HG03064 (cell line): ENCODE measurements at regions not wholly inside any gene's neighbourhood (a gene's known extent, or its start where the extent isn't known, plus 50 kb on each side); places are given as distances from the start of the nearest gene placed in this dataset.

Experiments
- ATAC-seq: cut with Tn5 transposase; IDR thresholded peaks from one replicate; pipeline ENCODE4 v1.9.1; 2021; ENCODE audit warnings: low read depth; ENCODE audit not compliant: unreplicated experiment

GRCh38 chr4:14452764-14453163, 549.5 kb upstream of the CPEB2 start:
- ATAC-seq, result no peak

DNA sequence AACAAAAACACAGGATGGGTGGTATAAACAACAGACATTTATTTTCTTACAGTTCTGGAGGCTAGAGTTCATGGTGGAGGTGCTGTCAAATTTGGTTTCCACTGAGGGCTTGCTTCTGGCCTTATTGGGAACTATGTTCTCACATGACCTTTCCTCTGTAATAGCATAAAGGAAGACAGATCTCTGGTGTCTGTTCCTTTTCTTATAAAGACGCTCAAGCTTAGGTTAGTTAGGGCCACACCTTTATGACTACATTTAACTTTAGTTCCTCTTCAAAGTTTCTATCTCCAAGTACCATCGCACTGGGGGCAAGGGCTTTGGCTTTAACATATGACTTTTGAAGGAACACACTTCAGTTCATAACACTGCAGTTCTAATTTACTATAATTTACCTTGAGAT, 543.8 kb upstream of the CPEB2 start:
- no peak for ATAC-seq

- ATAC-seq, result no peak
Measured at GRCh38 chr4:14465057-14465456, 537.2 kb upstream of the CPEB2 start.

GRCh38 chr4:14465507-14465906, 536.8 kb upstream of the CPEB2 start:
- ATAC-seq, result no peak

DNA sequence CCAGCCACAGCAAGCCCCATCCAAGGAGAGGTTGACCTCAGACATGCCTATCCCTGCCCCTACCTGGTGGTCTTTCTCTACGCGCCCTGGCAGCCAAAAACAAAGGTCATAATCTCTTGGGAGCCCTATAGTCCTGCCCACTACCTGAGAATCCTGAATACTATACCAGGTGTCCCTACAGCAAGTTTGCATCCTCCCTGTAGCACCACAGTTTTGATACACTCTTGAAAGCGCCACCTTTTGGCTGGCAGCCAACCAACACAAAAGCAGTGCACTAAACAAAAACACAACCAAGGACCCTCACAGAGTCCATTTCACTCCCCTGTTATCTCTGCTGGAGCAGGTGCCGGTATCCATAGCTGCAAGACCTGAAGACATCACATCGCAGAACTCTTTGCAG, 523.8 kb upstream of the CPEB2 start:
- no peak for ATAC-seq

- no peak for ATAC-seq
Measured at GRCh38 chr4:14496408-14496807, 505.9 kb upstream of the CPEB2 start.

DNA sequence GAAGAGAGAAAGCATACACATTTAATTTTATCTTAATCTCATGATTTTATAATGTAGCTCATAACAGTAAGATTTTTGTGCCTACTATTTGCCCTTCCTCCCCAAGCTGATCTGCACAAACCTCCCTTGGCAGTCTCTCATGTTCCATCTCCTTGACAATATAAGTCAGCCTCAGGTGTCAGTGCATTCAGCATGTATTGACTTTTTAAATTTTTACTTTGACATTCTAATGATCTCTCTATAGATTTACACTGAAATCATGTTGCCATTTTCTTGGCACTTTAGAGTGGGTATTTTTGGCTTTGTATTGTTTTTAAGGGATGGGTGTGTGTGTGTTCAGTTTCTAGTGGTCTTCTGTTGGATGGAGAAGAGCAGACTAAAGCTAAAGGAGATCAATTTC, 505.3 kb upstream of the CPEB2 start:
- no peak for ATAC-seq

- no peak for ATAC-seq
Measured at GRCh38 chr4:14504162-14504561, 498.1 kb upstream of the CPEB2 start.

- ATAC-seq, result no peak
Measured at GRCh38 chr4:14513471-14513870, 488.8 kb upstream of the CPEB2 start.

- no peak for ATAC-seq
Measured at GRCh38 chr4:14515556-14515955, 486.7 kb upstream of the CPEB2 start.

DNA sequence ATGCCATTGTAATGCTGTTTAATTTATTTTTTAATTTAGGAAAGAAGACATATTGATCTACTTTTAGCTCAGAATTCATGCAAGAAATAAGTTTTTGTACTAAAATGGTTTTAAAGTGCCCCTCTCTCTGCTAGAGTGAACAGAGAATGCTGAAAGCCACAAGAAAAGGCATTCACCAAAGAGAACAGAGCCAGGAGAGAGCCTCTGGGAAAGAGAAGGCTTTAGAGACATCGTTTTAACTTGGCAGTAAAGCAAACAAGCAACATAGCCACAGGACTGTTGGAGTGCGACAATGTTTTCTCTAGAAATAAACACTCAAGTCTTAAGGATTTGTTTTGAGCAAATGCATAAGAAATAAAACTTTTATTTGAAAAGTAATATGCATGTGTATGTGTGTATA, 484.1 kb upstream of the CPEB2 start:
- no peak for ATAC-seq

DNA sequence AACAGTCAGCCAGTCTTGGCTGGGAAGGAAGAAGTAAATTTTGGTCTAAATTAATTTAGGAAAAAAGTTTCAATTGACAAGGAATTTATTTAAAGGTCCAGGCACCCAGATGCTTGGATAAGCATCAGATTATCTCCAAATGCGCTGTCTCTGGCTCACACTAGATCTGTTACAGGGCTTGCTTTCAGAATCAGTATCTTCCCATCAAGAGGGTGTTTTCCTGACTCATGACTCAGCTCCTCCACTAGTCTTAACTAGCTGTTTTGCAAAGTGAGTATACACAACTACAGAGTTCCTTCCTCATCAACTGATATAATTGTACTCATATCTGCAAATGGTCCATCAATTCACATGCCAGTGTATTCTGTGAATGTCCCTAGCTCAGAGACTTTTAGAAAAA, 482.1 kb upstream of the CPEB2 start:
- ATAC-seq, result no peak

- ATAC-seq, result no peak
Measured at GRCh38 chr4:14524276-14524675, 478.0 kb upstream of the CPEB2 start.

GRCh38 chr4:14528918-14529317, 473.4 kb upstream of the CPEB2 start:
- ATAC-seq, result no peak

DNA sequence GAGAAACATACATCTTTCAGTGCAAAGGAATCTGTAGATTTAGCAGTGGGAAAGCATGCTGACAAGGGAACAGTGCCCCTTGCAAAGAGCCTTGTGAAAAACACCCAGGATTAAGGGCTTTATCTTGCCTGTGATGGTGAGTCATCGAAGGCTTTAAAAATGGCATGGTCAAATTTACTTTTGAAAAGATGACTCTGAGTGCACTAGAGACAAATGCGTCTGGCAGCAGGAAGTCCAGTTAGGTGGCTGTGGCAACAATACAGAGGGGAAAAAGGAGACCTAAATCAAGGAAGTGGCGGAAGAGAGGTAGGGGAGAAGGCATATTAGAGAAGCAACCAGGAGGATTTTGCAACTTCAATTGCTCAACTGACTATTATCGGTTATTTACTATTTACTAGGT, 472.6 kb upstream of the CPEB2 start:
- ATAC-seq, result no peak

DNA sequence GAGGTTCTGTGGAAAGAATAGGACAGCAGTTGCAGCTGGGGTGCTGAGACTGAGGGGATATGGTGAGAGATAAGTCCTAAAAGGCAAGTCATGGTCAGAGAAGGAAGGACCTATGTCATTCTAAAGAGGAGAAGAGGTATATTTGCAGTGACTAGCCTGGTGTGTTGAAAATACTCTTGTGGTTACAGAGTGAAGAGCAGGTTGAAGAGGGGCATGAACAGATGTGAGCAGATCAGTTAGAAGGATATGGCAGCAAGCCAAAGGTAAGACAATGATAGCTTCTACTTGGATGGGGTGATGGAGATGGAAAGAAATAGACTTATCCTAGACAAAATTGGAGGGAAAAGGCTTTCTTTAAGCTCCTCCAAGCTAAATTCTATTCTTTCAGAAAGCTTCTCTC, 469.8 kb upstream of the CPEB2 start:
- no peak for ATAC-seq

DNA sequence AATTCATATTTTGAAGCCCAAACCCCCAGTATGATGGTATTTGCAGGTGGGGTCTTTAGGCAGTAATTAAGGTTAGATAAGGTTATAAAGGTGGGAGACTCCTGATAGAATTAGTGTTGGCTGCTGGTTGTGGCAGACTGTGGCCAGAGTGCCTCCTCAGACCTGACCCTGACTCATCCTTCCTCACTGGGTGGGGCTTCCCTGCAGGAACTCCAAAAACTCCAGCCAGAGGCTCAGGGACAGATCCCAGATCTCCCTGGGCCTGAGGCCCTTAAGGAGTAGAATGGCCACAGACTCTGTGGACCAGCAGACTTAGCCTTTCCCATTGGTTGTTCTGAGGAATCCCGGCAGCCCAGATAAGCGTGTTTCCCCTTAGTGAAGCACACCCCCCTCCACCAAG, 463.0 kb upstream of the CPEB2 start:
- ATAC-seq, result no peak

DNA sequence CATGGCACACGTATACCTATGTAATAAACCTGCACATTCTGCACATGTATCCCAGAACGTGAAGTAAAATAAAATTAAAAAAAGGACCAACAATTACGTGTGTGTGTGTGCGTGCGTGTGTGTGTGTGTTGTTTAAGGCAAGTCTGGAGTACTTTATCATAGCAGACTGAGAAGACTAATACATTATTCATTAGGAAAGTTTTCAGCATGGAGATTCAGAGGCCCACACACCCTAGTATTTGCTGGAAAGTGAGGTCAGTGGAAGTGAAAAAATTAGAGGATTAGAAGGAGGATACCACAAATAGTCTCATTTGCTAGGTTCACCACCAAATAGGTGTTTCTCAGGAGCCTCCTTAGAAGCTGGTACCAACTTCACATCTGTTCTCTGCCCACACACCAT, 457.1 kb upstream of the CPEB2 start:
- no peak for ATAC-seq

GRCh38 chr4:14545807-14546206, 456.5 kb upstream of the CPEB2 start:
- no peak for ATAC-seq

GRCh38 chr4:14552119-14552518, 450.2 kb upstream of the CPEB2 start:
- ATAC-seq, result no peak

GRCh38 chr4:14559646-14560045, 442.6 kb upstream of the CPEB2 start:
- no peak for ATAC-seq

DNA sequence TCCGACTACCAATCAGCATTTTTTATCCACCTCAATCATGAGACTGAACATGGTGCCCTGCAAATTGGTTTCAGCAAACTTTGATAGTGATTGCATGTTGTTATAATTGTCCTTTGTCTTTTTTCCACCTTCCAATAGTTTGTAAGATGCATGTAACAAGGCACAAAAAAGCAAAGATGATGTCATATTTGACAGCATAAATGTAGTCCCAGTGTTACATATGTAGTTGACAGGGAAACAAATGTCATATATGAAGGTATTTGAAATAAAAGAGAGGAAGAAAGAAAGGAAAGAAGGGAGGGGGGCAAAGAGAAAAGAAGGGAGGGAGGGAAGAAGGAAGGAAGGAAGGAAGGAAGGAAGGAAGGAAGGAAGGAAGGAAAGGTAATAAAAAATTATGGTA, 441.7 kb upstream of the CPEB2 start:
- ATAC-seq, result no peak

- ATAC-seq, result no peak
Measured at GRCh38 chr4:14562901-14563300, 439.4 kb upstream of the CPEB2 start.

DNA sequence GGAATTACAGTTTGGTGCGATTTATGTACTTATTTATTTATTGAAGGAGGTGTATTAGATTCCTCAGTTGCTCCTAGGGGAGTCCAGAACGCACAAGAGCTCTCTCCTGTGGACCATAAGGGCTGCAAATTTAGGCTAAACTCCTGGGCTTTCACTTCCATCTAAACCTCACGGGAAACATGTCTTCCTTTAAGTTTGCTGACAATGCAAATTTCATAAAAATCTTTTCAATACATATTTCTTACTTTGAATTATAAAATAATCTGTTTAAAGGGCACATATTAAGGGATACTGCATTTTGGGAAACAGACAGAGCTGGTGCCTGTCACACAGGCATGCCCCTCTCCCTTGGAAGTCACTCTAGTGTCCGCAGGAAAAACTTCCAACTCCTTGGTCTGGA, 438.0 kb upstream of the CPEB2 start:
- ATAC-seq, result no peak
